Fibroblast of villous mesenchyme (primary cell): ENCODE measurements at regions not wholly inside any gene's neighbourhood (a gene's known extent, or its start where the extent isn't known, plus 50 kb on each side); places are given as distances from the start of the nearest gene placed in this dataset.
"Not testable (repeated sequence)": the region's sequence is repeated elsewhere in the genome, so short reads cannot be mapped to it uniquely, and the experiment has no call there.

ENCODE experiments used
- DNase-seq: peaks from one replicate; pipeline ENCODE4 v3.0.0-alpha.2; 2010; ENCODE audit warnings: low read depth
- H3K4me3 ChIP-seq: 2 replicates; pipeline ENCODE4 v1.5.1; 2011; ENCODE audit warnings: low read depth, mild to moderate bottlenecking, low read length
- TF ChIP-seq, protein P1 (sequence below): IDR thresholded peaks from 2 replicates; pipeline ENCODE4 v1.5.1; 2012; ENCODE audit warnings: low read depth, mild to moderate bottlenecking, low read length; ENCODE audit not compliant: insufficient read depth

DNA sequence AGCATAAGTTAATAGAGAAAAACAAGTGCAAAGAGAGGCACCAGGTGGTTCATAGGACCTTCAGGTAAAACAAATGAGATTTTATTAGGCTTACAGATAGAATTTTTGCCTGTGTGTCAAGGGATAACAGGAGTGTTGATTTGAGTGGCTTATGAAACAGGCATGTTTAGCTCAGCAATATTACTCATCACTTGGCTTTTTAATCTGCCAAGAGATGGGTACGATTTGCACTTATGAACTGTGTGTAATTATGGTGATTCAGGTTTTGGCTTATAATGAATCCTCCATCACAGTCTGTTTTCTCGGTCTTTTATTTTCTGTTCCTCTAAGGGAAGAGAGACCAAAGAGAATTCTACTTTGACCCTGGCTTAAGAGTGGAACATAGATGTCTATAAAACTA, 199.3 kb downstream of the DMRTA1 start:
- TF ChIP-seq, protein P1, sequence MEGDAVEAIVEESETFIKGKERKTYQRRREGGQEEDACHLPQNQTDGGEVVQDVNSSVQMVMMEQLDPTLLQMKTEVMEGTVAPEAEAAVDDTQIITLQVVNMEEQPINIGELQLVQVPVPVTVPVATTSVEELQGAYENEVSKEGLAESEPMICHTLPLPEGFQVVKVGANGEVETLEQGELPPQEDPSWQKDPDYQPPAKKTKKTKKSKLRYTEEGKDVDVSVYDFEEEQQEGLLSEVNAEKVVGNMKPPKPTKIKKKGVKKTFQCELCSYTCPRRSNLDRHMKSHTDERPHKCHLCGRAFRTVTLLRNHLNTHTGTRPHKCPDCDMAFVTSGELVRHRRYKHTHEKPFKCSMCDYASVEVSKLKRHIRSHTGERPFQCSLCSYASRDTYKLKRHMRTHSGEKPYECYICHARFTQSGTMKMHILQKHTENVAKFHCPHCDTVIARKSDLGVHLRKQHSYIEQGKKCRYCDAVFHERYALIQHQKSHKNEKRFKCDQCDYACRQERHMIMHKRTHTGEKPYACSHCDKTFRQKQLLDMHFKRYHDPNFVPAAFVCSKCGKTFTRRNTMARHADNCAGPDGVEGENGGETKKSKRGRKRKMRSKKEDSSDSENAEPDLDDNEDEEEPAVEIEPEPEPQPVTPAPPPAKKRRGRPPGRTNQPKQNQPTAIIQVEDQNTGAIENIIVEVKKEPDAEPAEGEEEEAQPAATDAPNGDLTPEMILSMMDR, result no peak
- no peak overlapping the region for H3K4me3 ChIP-seq
- DNase-seq, result no peak

DNA sequence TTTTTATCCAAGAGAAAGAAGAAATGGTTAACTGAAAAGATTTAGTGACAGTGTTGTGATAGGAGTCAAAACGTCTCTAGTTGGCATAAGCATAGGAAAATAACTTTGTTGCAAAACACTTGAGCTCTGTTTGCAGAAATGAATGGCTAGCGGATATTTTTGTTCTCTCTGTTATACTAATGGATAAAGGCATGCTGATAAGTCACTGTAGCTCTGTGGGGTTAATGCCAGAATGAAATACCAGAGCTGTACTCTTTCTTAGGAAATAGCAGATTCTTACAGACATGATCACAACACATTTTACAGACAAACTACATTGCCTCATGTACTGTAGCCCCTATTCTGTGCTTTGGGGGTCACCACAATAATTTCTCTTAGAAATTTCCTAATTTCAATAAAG, 202.8 kb downstream of the DMRTA1 start:
- DNase-seq, result no peak

DNA sequence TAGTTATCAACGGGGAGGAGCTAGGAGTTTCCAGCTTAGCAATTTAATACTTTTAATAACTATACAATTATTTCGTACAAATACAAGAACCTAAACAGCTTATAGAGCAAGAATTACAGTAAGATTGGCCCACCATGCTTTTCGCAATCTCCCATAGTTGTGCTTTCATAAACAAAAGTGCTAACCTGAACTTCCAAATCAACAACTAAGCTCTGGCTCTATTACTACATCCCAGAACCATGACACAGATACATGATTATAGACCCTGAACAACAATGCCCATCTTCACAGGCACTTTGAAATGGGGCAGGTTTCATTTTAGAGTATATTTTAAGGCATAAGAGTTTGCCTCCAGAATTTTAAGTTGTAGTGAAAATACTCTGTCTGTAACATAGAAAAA, 203.5 kb downstream of the DMRTA1 start:
- H3K4me3 ChIP-seq, result no peak overlapping the region
- no peak for DNase-seq
- TF ChIP-seq, protein P1, result no peak

More for the DNA sequence above, 202.8 kb downstream of the DMRTA1 start:
- TF ChIP-seq, protein P1, result no peak
- no peak overlapping the region for H3K4me3 ChIP-seq

DNA sequence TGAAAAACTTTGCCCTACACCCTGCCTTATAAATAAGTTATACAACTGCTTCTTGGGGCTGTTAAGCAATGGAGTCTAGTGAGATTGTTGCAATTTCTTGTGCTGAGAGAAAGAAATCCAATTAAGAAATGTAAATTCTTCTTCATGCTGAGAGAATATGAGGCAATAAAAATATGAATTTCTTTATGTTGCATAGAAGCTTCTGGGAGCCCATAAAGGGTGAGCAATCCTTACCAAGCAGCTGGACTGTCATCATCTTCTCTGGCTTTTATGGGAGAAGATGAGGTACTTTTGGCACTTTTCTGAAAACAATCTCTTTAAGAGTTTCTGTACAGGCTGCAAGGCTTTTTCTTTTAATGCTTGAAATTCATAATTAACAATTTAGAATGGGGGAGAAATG, 204.3 kb downstream of the DMRTA1 start:
- no peak overlapping the region for H3K4me3 ChIP-seq
- no peak for DNase-seq
- TF ChIP-seq, protein P1, result no peak

DNA sequence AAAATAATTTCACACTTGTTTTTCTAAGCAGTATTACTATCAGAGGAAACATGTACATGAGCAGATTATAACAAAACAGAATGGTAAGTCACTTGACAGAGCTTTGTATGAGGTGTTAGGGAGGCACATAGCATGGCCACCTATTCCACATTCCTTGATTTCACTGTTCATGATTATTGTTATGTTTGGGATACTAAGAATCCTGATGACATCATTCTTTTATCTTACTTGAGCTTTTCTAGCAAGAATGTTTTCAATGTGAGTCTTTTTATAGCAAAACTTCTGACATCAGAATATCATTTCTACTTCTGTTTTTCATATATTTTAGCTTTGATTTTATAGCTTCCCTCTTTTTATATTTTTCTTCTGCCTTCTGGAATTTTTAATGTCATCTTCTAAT, 208.2 kb downstream of the DMRTA1 start:
- no peak for DNase-seq
- no peak overlapping the region for H3K4me3 ChIP-seq
- TF ChIP-seq, protein P1, result no peak

DNA sequence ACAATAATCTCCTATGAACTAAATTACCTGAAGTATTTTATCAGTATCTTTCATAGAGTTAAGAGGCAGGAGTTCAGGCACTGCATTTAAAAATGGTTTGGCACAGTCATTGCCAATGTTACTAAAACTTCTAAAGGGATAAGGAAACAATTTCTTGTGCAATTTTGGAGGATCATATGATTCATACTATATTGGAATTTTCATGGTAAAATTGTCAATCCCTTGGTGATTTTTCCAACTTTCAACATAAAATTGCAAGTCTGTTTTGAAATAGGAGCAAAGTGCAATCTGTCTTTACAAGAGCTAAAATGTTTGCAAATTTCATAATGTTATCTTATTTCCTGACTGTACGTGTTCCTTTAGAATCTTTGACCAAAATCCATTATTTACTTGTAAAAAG, 211.1 kb downstream of the DMRTA1 start:
- DNase-seq, result no peak
- H3K4me3 ChIP-seq, result no peak overlapping the region
- TF ChIP-seq, protein P1, result no peak

- not testable (repeated sequence) for DNase-seq, H3K4me3 ChIP-seq
These were observed 211.9 kb downstream of the DMRTA1 start for GRCh38 chr9:22658484-22658883.
